ENCODE measurements at regions not wholly inside any gene's neighbourhood (a gene's known extent, or its start where the extent isn't known, plus 50 kb on each side); places are given as distances from the start of the nearest gene placed in this dataset.

DNA sequence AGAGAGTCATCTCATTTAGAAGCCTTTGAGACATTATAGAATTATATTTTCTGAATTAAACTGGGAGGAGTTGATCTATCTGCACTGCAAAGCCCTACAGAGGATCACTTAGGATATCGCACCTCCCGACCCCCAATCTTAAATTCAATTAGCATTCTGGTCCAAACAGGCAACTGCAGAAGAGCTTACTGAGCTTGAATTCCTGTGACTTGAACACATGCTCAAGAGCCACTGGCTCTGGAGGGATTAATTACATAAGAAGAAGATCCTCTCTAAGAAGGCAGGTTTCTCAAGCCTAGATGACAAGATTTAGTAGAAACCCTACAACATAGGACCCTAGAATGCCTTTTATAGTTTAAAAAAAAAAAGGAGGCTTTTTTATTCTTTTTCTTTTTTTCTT lies 548.9 kb downstream of the ARAP2 start:
- no peak for DNase-seq (ENCODE audit: low spot score)

DNA sequence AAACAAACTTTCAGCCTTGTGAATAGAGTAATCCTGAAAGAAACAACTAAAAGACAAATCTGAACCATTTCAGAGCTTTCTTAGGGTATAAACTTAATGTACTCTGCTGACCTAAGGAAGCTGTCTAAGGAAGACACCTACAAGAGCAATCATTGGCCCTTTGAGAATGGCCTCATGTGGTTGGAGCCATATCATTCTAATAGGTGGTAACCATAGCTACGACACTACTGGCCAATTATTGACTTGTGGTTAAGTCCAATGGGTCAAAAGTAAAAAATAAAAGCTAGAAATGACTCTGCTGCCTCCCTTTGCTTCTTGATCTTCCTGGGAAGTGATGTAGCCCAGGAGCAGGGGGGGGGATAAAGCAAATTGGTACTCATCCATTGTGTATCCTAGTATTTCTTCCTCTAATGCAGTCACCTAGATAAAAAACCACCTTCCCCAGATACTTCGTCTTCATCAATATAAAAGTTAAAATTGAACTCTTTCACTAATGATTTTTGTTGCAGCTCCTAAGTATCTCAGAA lies 547.0 kb downstream of the ARAP2 start:
- DNase-seq (ENCODE audit: low spot score), result no peak

DNA sequence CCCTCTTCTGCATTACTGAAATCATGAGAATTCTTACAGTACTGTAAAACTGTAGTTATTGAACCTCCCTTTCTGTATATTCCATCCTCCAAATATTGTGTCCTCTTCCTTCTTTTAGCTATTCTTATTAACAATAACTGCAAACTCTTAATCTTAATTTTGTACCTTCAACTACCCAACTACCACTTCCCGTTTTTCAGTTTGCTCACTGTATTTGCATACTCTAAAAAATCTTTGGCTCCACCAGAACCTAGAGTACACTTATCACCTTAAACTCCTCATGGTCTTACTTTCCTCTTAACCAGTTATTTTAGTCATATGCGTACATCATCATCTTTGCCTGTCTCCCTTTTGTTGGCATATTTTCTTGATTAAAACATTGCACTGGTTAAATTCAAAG lies 543.7 kb downstream of the ARAP2 start:
- no peak for DNase-seq (ENCODE audit: low spot score)

DNA sequence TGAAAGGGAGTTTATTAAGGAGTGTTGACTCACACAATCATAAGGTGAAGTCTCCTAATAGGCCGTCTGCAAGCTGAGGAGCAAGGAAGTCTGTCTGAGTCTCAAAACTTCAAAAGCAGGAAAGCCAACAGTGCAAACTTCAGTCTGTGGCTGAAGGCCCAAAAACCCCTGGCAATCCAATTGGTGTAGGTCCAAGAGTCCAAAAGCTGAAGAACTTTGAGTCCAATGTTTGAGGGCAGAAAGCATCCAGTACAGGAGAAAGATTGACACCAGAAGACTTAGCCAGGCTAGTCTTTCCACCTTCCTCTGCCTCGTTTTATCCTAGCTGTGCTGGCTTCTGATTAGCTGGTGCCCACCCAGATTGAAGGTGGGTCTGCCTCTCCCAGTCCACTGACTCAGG lies 535.2 kb downstream of the ARAP2 start:
- DNase-seq (ENCODE audit: low spot score), result no peak

DNA sequence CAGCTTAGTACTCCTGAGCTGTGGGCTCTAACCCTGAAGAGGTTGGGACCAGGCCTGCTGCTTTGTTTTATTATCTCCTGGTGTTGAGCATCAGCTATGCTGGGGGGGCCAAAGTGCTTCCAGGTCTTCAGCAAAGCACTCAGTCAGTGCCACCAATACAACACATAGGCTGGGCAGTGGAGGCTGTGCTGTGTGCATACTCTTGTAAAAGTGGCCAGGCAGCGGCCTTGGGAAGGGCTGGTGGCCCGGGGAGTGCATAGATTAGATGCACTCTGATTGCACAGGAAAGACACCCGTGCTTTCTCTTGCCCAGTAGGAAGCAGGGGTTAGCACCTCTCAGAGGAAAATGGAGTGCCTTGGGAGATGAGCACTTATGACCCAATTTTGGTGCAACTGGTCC lies 534.0 kb downstream of the ARAP2 start:
- no peak for DNase-seq (ENCODE audit: low spot score)

DNA sequence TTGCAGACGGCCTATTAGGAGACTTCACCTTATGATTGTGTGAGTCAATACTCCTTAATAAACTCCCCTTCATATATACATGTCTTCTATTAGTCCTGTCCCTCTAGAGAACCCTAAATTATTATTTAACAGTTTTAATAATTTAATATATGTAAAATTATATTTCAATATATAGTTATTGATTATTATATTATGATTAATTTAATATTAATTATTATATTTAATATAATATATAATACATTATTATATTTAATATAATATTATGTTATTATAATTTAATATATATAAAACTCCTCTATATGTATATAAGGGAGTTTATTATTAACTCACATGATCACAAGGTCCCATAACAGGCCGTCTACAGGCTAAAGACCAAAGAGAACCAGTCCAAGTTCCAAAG lies 533.2 kb downstream of the ARAP2 start:
- no peak for DNase-seq (ENCODE audit: low spot score)

DNA sequence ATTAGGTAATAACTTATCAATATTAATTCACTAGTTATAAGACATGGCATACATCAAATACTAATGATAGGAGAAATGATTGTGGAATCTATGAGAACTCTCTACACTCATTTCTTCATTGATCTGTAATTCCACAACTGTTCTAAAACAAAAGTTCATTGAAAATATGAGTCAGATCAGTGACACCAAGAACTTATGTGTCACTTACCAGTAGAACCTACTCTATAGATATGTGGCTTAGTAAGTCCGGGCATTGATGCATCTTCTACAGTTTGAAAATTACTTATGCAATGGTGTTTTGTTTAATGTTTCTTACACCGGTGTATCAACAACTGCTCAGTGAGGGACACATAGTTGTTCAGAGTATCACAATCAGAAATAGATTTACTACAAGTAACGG lies 520.3 kb downstream of the ARAP2 start:
- no peak for DNase-seq (ENCODE audit: low spot score)

DNA sequence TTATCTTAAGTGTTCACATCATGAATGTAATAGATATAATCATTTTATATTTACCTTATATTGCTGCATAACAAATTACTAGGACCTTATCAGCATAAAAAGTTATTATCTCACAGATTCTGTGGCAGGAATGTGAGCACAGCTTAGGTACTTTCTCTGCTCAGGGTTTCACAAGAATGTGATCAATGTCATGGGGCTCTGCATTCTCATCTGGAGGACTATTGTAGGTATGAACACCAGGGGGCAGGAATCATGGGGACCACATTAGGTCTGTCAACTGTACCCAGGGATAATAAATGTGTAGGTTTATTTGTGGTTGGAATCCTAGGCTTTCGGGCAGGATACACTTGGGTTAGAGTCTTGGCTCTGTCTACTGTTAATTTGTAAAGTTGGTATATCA lies 519.2 kb downstream of the ARAP2 start:
- peak; percentile 35 for DNase-seq (ENCODE audit: low spot score)

DNA sequence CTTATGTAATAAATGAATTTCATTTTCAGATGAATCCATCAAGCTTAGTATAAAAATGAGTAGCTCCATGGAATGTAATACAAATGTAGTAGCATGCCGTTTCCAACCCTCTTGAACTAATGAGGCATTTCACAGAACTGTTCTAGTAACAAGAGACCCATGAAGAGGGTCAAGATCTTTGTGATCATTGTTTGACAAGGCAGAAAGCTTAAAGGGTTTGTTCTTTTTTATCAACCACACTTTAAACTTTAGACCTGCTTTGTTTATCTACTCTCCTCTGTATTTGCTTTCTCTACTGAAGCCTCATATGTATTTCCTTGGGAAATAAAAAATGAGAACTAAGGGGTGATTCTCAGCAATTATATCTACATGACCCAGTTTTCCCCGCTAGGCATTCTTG lies 513.9 kb downstream of the ARAP2 start:
- no peak for DNase-seq (ENCODE audit: low spot score)

DNA sequence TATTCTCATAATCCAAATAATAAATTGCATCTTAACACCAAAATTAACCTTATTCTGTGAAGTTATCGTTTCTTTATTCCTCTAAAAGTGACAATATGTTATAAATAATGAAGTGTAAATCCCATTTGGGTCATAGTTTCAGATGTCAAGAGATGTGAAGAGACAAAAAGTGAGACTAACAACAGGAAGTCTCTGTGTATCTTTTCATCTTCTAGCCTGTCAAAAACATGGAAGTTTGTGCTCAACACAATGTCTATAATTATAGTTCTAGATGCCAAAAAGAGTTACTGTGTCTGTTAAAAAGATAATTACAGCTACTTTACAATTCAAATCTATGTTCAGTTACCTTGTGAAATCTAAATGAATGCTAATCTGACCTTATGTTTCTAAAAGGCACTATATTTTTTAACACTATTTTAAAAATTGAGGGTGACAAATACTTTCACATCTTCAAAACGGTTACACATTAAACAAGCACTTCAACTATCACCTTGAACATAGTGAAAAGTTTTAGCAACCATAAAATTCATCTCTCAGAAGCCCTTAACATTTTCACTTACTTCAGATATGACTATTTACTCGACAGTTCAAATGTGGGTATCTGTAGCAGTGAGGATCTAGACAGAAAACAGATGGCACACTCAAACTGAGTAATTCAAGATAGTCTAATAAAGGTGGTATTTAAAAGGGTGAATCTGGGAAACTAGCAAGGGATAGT lies 509.8 kb downstream of the ARAP2 start:
- DNase-seq (ENCODE audit: low spot score), result no peak

DNA sequence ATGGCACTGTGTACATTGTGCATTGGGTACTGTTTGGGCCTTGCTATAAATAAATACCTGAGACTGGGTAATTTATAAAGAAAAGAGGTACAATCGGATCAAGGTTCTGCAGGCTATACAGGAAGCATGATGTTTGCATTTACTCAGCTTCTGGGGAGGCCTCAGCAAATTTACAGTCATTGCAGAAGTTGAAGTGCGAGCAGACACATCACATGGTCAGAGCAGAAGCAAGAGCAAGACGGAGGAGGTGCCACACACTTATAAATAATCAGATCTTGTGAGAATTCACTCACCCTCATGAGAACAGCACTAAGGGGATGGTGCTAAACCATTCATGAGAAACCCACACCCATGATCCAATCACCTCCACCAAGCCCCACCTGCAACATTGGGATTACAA lies 505.0 kb downstream of the ARAP2 start:
- DNase-seq (ENCODE audit: low spot score), result no peak

DNA sequence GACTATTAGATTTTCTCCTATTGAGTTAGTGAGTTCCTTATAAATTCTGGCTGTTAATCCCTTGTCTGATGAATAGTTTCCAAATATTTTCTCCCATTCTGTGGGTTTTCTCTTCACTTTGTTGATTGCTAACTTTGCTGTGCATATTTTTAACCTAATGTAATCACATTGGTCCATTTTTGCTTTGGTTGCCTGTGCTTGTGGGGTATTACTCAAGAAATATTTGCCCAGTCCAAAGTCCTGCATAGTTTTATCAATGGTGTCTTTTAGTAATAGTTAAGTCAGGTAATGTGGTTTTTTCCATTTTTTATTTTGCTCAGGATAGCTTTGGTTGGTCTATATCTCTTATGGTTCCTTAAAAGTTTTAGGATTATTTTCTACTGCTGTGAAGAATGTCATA lies 490.3 kb downstream of the ARAP2 start:
- no peak for DNase-seq (ENCODE audit: low spot score)

DNA sequence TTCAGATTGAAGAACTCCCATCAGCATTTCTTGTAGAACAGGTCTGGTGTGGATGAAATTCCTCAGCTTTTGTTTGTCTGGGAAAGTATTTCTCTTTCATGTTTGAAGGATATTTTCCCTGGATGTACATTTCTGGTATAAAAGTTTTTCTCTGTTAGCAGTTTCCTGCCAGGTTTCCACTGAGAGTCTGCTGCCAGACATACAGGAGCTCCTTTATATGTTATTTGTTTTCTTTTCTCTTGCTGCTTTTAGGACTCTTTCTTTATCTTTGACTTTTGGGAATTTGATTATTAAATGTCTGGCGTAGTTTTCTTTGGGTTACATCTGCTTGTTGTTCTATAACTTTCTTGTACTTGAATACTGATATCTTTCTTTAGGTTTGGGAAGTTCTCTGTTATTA lies 486.5 kb downstream of the ARAP2 start:
- DNase-seq (ENCODE audit: low spot score), result no peak

DNA sequence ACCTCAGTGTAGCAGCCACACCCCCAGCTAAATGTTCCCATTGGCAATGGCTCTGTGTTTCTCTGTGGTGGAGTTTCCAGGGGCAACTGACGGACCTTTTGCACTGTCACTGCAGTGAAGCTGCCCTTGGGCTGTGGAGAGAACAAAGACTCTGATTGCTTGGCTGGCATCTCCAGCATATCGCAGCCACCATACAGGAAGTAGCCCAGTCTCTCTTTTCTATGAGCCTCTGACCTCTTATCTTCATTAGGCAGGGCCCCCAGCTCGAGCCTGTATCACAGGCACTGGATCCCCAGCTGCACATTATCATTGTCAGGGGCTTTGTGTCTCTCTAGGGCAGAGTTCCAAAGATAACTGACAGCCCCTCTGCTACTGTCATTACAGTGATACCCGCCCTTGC lies 483.5 kb downstream of the ARAP2 start:
- no peak for DNase-seq (ENCODE audit: low spot score)

DNA sequence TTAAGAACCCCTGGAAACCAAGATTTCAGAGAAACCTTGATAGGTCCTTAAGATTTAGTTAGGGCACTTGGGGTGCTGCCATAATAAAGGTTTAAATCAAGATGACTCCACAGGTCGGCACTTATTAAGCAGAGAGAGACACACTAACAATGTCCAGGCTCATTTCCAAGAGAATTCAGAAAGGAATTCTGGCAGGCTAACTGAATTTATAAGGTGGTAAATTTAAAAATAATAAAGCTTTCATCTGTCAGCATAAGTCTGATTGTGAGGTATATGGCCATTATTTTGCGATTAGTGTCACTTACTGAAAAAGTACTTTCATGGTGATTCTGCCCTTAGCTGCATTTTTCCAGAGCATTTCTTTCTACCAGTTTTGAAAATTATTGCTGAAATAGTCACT lies 472.7 kb downstream of the ARAP2 start:
- DNase-seq (ENCODE audit: low spot score), result no peak

DNA sequence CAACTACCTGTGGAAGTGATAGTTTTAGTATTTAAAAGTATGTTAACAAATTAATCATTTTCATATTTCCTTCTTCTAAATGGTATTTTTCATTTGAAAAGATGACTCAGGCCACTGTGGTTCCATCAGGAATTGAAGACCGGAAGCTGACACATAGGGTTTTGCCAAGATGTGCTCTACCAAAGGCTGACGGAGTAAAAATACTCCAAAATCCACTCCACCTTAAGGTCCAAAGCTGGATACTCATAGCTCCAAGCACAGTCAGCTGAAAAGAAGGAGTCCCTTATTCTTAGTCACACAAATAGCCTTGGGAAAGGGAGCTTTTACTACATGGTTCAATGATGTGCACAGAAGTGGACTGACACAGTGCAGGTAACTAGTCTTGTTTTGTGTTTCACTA lies 472.0 kb downstream of the ARAP2 start:
- DNase-seq (ENCODE audit: low spot score), result no peak

DNA sequence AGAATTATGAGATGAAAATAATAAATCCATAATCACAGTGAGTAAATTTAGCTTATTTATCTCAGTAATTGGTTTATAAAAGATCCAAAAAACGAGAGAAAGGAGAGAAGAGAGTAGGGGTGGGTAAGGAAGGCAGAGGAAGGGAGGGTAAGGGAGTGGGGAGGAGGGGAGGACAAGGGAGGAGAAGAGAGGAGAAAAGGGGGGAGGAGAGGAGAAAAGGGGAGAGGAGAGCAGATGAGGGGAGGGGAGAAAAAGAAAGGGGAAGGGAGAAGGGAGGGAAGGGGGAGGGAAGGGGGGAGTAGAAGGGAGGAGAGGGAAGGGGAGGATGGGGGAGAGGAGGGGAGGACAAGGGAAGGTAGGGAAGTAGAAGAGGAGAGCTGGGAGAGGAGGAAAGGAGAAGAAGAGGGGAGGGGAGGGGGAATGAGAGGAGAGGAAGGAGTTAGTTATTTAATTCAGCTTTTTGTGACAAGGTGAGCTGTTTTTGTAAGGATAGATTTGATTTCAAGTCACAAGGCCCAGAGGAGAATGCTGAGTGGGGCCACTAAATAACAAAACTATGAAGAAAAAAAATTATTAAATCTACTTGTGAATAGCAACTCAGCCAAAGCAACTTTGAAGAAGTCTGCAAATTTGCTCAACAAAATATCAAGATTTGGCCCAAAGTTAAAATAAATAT lies 454.3 kb downstream of the ARAP2 start:
- DNase-seq (ENCODE audit: low spot score), result no peak

DNA sequence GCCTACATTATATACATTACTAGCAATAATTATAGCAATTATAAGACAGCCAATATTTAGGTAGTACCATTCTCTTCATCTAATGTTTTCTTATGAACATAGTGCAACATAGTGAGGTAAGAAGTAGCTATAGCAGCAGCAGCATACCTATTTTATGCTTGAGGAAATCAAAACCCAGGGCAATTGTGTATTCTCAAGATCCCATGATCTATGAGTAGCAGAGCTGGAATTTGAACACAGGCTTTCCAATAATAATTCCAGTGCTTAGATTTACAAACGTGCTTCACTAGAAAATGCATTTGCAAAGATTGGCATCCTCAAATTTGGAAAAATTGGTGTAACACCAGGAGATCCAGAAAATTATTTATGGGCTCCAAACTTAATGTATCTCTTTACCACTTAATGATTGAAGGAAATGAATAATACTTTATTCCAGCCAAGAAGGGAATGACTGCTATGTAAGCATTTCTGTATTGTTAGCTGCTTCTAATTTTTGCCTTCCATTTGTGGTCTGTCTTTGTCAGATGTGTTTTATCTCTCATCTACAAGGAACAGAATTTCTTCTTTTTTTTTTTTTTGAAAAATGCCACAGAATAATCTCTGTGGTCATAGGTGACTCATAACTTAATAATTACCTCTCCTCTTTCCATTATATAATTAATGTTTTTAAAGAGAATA lies 451.1 kb downstream of the ARAP2 start:
- DNase-seq (ENCODE audit: low spot score), result no peak

DNA sequence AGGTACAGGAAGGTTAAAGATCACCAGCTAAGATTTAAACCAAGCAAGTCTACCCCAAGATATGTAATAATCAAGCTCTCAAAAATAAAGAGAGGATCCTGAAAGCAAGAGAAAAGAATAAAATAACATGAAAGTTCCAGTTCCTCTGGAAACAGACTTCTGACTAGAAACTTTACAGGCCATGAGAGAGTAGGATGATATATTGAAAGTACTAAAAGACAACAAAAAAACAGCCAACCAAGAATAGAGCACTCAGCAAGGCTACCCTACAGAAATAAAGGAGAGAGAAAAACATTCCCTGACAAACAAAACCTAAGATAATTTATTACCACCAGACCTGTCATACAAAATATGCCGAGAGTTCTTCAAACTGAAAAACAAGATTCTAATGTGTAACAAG lies 450.5 kb downstream of the ARAP2 start:
- DNase-seq (ENCODE audit: low spot score), result no peak

DNA sequence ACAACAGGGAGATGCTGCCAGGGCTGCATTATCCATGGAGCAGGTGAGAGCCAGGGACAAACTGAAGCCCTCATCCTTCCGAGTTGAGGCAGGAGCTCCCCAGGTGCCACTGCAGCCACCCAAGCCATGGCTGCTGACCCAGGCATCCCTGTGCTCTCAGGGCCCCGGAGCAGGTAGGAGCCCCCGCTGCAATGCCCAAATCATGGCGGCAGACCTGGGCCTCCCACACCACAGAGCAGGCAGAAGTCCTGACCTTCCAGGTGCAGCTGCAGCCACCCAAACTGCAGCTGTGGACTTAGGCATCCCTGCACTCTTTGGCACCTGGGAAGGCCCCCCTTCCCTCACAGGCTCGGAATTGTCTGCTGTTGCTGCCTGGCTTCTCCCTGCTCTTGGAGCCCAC lies 443.6 kb downstream of the ARAP2 start:
- no peak for DNase-seq (ENCODE audit: low spot score)

DNA sequence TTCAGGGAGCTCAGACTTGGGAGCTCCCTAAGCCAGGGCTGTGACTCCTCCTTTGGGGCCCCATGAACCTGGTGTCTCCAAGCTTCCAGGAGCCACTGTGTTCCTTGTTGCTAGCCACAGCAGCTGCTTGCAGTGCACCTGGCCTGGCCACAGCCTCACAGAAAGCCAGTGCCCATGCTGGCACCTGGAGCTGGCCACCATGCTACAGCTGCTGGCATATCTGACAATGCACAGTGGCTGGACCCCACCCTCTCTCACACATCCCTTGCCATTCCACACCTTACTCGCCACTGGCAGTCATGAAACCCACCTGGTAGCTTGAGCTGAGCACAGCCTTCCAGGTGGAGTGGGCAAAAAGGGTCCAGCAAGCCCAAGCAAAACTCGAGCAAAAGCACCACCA lies 441.7 kb downstream of the ARAP2 start:
- no peak for DNase-seq (ENCODE audit: low spot score)

DNA sequence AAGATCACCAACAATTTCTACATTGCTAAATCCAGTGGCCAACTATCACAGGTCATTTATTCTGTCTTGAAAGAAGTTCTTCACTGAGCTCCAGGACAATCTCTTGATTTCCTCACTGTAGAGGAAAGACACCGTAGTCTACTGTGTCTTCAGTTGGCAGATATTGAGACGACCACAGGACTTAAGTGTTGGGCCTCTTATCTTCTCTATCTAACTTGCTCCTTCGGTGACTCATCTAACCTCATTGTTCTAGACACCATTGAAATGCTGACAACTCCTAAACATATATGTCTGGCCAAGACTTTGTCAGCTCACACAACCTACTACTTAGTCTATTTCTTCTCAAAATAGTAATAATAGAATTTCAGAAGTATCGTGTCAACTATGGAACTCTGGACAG lies 425.8 kb downstream of the ARAP2 start:
- no peak for DNase-seq (ENCODE audit: low spot score)

DNA sequence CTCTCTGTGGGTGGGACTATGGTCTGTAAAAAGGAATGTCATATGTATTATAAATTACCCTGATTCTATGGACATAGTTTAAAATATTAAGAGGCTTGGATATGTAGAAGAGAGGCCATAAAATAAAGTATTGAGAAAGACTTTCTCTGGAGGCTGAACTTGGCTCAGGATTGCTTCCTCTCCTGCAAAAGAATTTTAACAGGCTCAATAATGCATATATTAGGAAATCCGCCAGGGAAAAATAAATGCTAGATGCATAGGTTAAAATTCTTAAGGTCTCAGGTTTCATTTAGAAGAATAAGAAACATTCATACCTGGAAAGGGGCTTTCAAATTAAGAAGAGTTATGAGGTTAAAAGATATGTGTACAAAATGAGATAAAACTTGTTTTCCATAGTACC lies 424.3 kb downstream of the ARAP2 start:
- no peak for DNase-seq (ENCODE audit: low spot score)

All from iPS-NIHi11 (cell line).